T-helper 2 cell treated with Interferon-gamma antibody and Interleukin-4, amounts not matched to agents 100 ng/mL and 5 ng/mL, for 36 hours (primary cell): ENCODE measurements at regions not wholly inside any gene's neighbourhood (a gene's known extent, or its start where the extent isn't known, plus 50 kb on each side); places are given as distances from the start of the nearest gene placed in this dataset.
"Not testable (repeated sequence)": the region's sequence is repeated elsewhere in the genome, so short reads cannot be mapped to it uniquely, and the experiment has no call there.

Experiments used
- intact Hi-C: fragments of 100-400 bp; cut with micrococcal nuclease; formaldehyde crosslinking; loops from one replicate; pipeline ENCODE4 v1.15.1; 2023

GRCh38 chr5:107005653-107006052, 665.1 kb downstream of the EFNA5 start:
- intact Hi-C loops, result no loop called here

DNA sequence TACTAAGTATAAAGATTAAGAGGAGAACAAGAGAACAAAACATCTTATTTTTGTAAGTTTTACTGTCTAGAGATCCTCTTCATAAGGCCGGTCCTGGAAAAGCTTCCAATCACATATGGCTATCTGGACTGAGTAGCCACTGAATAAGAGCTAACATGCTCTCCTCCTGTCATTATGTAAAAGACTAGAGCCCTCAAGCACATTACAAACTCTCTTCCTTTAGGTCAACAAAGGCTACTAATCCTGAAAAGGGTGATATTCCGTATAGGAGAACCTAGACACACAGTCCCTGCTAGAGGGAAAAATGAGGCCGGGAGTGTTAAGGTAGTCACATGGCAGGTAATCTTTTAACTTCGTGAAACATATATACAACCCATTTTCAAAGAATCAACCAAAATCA, 665.6 kb downstream of the EFNA5 start:
- intact Hi-C loops, result no loop called here

DNA sequence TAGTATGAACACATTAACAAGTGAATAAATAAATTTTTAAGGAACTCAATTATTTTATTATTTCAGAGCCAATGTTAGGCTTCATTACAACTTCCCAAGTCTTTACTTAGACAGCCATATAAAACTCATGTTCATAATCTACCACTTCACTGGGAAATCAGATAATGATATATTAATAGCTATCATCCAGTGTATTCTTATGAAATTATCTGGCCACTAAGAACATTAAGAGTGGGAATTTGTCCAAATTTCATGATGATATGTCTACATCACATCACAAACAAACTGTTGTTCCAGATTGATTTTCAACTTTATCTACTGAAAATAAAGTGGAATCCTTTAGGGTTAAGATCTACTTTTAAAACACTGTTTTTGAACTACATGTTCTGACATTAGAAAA, 668.6 kb downstream of the EFNA5 start:
- intact Hi-C loops, result no loop called here

- intact Hi-C loops, result not testable (repeated sequence)
These were observed 671.2 kb downstream of the EFNA5 start for GRCh38 chr5:106999506-106999905.

DNA sequence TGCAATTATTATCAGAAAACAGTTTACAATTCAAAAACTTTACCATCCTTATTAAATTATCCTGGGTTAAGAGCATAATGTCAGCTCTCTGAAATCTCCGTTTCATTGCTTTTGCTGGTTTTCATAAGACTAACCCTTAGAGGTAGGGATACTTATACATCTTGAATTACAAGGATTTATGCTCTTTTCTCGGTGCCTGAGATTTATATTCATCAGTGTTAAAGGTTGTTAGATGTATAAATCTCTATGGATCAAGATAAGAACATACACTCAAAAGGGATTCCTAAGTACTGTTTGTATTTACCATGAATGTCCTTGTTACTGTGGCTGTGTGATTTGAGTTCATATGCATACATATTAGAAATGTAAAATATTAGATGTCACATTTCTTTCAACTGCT, 684.7 kb downstream of the EFNA5 start:
- intact Hi-C loops, result no loop called here

DNA sequence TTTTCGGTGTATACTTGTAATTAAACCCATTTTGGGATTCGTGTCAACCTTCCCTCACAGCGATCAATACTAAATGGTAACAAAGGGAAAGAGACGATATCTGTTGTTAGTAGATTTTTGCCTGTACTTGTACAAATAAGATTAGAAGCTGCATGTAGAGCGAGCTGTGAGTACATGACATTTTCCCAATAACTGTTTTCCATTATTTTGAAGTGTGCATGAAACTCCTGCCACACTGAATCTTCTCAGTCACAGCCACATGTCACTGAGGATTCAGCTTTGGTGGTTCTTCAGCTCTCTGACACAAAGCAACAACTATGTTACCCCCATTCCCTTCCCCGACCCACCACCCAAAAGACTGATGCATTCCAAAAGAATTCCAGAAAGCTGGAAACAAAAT, 685.6 kb downstream of the EFNA5 start:
- intact Hi-C loops, result no loop called here

- intact Hi-C loops, result not testable (repeated sequence)
These were observed 691.6 kb downstream of the EFNA5 start for GRCh38 chr5:106979178-106979577.

DNA sequence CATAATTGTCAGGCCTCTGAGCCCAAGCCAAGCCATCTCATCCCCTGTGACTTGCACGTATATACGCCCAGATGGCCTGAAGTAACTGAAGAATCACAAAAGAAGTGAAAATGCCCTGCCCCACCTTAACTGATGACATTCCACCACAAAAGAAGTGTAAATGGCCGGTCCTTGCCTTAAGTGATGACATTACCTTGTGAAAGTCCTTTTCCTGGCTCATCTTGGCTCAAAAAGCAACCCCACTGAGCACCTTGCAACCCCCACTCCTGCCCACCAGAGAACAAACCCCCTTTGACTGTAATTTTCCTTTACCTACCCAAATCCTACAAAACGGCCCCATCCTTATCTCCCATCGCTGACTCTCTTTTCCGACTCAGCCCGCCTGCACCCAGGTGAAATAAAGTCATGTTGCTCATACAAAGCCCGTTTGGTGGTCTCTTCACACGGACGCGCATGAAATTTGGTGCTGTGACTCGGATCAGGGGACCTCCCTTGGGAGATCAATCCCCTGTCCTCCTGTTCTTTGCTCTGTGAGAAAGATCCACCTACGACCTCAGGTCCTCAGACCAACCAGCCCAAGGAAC, 692.1 kb downstream of the EFNA5 start:
- intact Hi-C loops, result not testable (repeated sequence)

GRCh38 chr5:106976363-106976762, 694.4 kb downstream of the EFNA5 start:
- intact Hi-C loops, result no loop called here

GRCh38 chr5:106974272-106974671, 696.5 kb downstream of the EFNA5 start:
- intact Hi-C loops, result no loop called here

DNA sequence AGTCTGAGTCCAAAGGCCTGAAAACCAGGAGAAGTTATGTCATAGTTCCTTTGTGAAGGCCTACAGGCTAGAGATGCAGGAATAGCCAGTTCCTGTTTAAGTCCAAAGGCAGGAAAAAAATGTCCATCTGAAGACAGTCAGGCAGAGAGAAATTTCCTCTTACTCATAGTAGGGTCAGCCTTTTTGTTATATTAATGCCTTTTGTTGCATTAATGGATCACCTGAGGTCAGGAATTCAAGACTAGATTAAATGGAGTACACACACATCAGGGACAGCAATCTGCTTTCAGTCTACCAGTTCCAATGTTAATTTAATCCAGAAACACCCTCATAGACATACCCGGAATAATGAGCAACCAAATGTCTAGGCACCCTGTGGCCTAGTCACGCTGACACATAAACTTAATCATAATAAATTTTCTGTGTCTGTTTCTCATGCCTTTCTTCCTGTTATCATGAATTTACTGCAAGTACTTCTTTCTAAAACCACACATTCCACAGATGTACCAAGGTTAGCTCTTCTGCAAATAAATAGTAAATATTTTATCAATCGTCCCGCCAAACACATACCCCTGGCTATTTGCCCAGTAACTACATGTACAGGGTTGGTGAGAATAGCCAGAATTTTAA, 703.9 kb downstream of the EFNA5 start:
- intact Hi-C loops, result no loop called here

DNA sequence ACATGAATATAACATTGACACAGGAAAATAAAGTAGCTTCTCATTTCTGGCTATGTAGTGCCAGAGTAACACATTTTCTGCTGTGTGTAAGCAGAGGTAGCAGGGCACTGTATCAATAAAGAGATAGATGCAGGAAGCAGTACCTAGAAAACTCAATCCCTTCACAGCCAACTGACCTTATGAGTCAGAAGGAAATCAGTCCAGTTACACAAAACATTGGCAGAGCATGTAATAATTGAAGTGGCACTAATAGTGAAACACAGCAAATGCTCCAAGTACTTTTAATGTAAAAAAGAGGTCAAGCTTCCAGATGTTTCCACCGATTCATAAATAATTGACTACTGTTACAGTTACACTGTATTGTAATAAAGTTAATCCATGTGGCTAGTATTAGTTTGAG, 706.6 kb downstream of the EFNA5 start:
- intact Hi-C loops, result no loop called here

DNA sequence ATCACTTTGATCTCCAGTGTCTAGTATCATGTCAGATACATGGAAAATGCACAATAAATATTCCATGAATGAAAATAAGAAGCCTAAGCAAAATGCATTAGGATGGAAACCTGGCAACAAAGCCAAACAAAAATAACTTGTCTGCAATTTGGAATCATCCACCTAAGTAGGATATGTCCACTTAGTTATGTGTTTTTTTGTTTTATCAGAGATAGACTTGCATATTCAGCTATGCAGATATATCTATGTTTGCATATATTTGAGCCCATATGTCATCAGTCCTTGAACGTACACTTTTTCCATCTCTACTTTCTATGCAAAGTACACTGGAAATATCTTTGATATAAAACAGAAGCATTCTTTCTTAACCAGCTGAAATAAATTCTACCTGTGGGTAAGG, 707.1 kb downstream of the EFNA5 start:
- intact Hi-C loops, result no loop called here

DNA sequence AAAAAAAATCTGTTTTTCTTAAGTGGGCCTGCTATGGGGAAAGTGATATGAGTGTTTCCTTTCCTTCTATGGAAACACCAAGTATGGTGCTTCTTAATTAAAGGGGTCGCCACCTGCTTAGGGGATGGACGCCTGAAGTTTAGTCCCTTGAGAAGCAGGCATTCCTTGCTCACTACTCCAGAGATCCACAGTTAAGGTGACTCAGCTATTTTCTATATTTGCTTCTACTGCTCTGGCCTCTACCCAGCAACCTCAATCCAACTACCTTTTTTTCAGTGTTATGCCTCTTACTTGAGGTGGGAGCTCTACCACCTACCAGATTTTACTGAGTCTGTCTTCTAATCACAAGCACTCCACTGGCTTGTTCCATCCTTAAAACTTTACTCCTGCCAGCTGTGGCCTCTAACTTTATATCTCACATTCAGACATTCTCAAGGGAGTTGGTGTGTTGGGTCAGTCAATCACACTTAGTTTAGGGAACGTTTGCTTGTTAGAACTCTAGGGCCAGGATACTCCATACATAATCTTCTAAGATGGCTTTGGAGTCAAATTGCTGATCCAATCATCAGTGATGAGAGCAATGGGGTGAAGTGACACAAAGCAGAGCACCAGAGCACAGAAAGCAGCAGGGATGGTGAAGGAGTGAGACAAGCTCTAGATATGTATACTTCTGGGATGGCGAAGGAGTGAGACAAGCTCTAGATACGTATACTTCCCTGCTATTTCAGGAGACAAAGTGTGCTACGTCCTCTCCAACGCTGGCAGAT, 708.1 kb downstream of the EFNA5 start:
- intact Hi-C loops, result no loop called here

GRCh38 chr5:106959387-106959786, 711.4 kb downstream of the EFNA5 start:
- intact Hi-C loops, result no loop called here

DNA sequence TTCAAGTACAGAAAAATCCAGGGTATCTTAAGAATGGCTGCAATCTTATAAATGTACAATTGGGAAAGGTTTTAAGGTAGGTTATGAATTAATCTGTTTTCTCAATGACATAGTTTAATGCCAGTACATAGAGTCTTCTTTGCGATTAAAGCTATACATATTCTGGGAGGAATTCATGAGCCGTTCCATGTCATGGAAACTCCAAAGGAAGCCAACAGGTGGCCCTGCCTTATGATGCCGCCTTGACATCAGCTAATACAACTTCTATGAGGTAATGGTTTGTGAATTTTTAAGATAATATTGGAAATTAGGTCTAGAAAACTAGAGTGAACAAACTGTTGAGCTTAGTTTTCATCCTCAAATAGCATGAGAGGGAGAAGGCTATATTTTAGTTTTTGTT, 713.4 kb downstream of the EFNA5 start:
- intact Hi-C loops, result no loop called here

DNA sequence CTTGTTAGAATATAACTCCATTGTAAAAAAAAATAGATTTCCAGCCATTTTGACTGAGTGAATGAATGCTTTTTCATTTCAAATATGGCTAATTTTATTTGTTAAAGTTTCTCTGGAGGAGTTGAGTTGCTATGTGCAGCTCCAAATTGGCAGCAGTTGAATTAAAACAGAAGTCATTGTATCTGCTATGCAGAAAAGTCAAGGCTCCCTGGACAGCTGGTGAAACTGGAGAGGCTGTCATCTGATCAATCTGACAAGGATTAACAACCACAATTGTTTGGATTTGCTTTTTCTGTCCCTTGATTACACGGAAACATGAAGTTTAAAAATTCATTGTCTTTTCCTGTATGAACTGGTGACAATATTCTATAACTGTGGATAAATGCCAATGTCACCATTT, 713.9 kb downstream of the EFNA5 start:
- intact Hi-C loops, result no loop called here

GRCh38 chr5:106956187-106956586, 714.5 kb downstream of the EFNA5 start:
- intact Hi-C loops, result no loop called here

DNA sequence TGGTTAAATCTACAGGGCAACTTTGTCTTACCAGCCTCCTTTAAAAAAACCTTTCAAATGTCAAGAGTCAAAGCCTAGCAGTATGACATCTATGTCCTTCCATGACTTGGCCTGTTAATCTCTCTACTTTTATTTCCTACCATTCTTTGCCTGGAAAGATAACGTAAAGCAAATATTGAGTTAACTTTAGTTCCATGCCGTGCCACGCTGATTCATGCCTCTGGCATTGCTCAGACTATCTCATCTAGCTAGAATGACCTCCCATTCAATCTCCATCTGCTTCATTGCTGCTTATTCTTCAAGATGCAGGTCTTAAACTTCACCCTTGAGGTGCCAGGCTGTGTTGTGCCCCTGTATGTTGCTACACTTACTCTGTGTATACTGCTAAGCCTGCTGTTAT, 729.8 kb downstream of the EFNA5 start:
- intact Hi-C loops, result no loop called here

DNA sequence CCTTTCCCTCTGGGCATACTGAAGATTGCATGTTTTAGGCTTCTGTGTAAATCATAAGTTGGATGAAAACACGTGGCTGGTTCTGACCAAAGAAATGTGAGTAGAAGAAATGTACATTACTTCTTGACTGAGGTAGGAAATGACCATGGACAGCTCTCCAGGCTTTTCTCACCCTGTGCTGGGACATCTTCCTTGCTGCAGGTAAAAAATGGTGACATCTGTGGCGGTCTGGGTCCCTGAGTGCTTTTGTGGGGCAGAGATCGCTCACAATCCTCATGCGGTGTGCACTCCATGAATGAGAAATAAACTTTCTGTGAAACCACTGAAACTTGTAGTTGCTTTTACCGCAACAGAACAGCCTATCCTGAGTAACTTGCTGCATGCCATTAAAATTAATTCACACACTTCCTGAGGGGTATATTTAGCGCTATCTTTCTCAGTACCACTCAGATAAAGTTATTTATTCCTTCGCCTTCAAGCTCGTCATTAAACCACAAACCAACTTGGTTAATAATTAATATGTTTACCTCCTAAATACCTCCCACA, 730.4 kb downstream of the EFNA5 start:
- intact Hi-C loops, result no loop called here

DNA sequence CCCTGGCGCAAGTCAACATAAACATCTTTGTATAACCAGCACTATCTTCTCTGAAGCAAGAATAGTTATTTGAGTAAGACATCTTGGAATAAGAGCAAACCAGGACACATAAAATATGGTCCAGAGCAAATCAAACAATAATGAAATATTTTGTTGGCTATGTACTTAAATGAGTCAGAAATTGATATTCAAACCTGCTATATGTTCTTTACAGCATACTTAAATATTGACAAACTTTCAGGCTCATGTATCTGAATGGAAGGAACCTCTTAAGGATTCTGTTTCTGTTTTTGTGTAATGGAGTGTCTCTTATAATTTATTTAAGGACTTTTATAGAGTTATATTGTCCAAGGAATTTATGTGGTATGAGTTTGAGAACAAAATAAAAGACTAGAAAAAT, 747.3 kb downstream of the EFNA5 start:
- intact Hi-C loops, result no loop called here

DNA sequence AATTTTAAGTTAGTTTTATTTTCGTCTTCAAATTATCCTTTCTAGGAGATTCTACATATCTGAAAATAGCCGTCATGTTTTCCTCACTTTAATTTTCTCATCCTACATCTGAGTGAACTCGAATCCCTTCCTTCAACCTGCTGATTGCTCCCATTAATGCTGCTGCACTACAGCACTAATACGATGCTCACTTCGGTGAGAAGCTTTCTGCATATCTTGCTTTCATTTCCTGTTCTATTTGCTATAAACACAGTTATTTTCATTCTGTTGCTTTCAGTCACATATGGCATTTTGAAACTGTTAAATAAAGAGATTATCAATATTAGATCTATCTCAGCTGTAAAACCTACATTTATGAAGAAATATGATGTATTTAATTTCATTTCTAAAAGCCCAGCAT, 749.2 kb downstream of the EFNA5 start:
- intact Hi-C loops, result no loop called here

DNA sequence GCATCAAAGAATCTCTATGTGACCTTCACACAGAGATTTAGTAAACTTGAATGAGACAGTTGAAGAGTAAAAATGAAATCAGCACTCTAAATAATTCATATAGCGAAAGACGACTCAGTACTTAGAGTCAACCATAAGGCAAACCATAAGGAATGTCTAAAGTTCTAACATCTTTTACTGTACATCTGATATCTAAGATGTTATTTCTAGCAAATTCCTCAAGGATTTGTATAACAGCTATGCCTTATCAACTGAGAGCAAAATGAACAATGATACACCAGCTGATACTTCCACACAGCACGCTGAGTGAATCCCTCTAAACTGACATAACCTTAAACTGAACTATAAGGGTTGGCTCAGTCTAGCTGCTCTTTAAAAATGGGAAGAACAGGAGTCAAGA, 760.3 kb downstream of the EFNA5 start:
- intact Hi-C loops, result no loop called here
